Nephron (organoid): ENCODE measurements at regions not wholly inside any gene's neighbourhood (a gene's known extent, or its start where the extent isn't known, plus 50 kb on each side); places are given as distances from the start of the nearest gene placed in this dataset.

Source experiments
- H3K27ac Mint-ChIP-seq, 3 experiments: 2 replicates each; pipeline ENCODE4 v1.8.0; 2020; ENCODE audit warnings: mixed read lengths in 3 of 3, mild to moderate bottlenecking in 2 of 3, moderate library complexity in 1 of 3
- H3K27me3 Mint-ChIP-seq: 2 replicates; pipeline ENCODE4 v1.8.0; 2021; ENCODE audit warnings: low read depth, mild to moderate bottlenecking, moderate library complexity, mixed read lengths
- H3K36me3 Mint-ChIP-seq: 2 replicates; pipeline ENCODE4 v1.8.0; 2020; ENCODE audit warnings: low read depth, mixed read lengths
- H3K4me1 Mint-ChIP-seq: 2 replicates; pipeline ENCODE4 v1.8.0; 2020; ENCODE audit warnings: mixed read lengths
- H3K4me3 Mint-ChIP-seq, 3 experiments: 2 replicates each; pipeline ENCODE4 v1.8.0; 2020; ENCODE audit warnings: mild to moderate bottlenecking in 3 of 3, mixed read lengths in 3 of 3, moderate library complexity in 2 of 3
- H3K9me3 Mint-ChIP-seq: 2 replicates; pipeline ENCODE4 v1.8.0; 2020; ENCODE audit warnings: mixed read lengths
- CTCF ChIP-seq, 3 experiments: fragments of 200-600 bp; sonication (generic); IDR thresholded peaks; one replicate each; pipeline ENCODE4 v1.5.0; 2021; ENCODE audit warnings: antibody characterized with exemption in 3 of 3; ENCODE audit not compliant: unreplicated experiment in 3 of 3

- no peak overlapping the region for H3K4me3 Mint-ChIP-seq
- TF ChIP-seq CTCF (IDR thresholded peaks at IDR 0.05; ENCODE audit: unreplicated experiment in 3 of 3): no peak
- no peaks in the 10 kb centered on the region for H3K36me3 Mint-ChIP-seq
- no peaks in the 10 kb centered on the region for H3K9me3 Mint-ChIP-seq
- no peaks in the 10 kb centered on the region for H3K4me1 Mint-ChIP-seq
- H3K27me3 Mint-ChIP-seq: no peaks in the 10 kb centered on the region
- H3K27ac Mint-ChIP-seq: no peak overlapping the region
These were observed 494.2 kb downstream of the SOX5 start for GRCh38 chr12:23455283-23455682.

- H3K27me3 Mint-ChIP-seq: no peaks in the 10 kb centered on the region
- TF ChIP-seq CTCF (IDR thresholded peaks at IDR 0.05; ENCODE audit: unreplicated experiment in 3 of 3): no peak
These were observed 490.8 kb downstream of the SOX5 start for GRCh38 chr12:23458640-23459039.

GRCh38 chr12:23462546-23462945 lies 486.9 kb downstream of the SOX5 start:
- H3K27ac Mint-ChIP-seq: no peak overlapping the region
- no peak for TF ChIP-seq CTCF (IDR thresholded peaks at IDR 0.05; ENCODE audit: unreplicated experiment in 3 of 3)
- H3K4me3 Mint-ChIP-seq: no peak overlapping the region
- peaks cover 33% of the 10 kb centered on the region for H3K9me3 Mint-ChIP-seq
- peaks cover 4% of the 10 kb centered on the region for H3K36me3 Mint-ChIP-seq
- H3K4me1 Mint-ChIP-seq: no peaks in the 10 kb centered on the region
- no peaks in the 10 kb centered on the region for H3K27me3 Mint-ChIP-seq

More at GRCh38 chr12:23458640-23459039, 490.8 kb downstream of the SOX5 start:
- H3K4me1 Mint-ChIP-seq: no peaks in the 10 kb centered on the region
- no peak overlapping the region for H3K4me3 Mint-ChIP-seq
- H3K36me3 Mint-ChIP-seq: no peaks in the 10 kb centered on the region
- H3K9me3 Mint-ChIP-seq: peaks cover 5% of the 10 kb centered on the region
- no peak overlapping the region for H3K27ac Mint-ChIP-seq

GRCh38 chr12:23463172-23463571 lies 486.3 kb downstream of the SOX5 start:
- H3K27me3 Mint-ChIP-seq: no peaks in the 10 kb centered on the region

GRCh38 chr12:23464241-23464812 lies 485.1 kb downstream of the SOX5 start:
- H3K27ac Mint-ChIP-seq: no peak overlapping the region
- H3K4me1 Mint-ChIP-seq: no peaks in the 10 kb centered on the region
- TF ChIP-seq CTCF (IDR thresholded peaks at IDR 0.05; ENCODE audit: unreplicated experiment in 3 of 3): no peak
- peaks cover 4% of the 10 kb centered on the region for H3K36me3 Mint-ChIP-seq
- no peak overlapping the region for H3K4me3 Mint-ChIP-seq
- no peaks in the 10 kb centered on the region for H3K27me3 Mint-ChIP-seq
- H3K9me3 Mint-ChIP-seq: peaks cover 46% of the 10 kb centered on the region

More at GRCh38 chr12:23463172-23463571, 486.3 kb downstream of the SOX5 start:
- TF ChIP-seq CTCF (IDR thresholded peaks at IDR 0.05; ENCODE audit: unreplicated experiment in 3 of 3): no peak
- peaks cover 4% of the 10 kb centered on the region for H3K36me3 Mint-ChIP-seq
- no peaks in the 10 kb centered on the region for H3K4me1 Mint-ChIP-seq
- peaks cover 39% of the 10 kb centered on the region for H3K9me3 Mint-ChIP-seq
- no peak overlapping the region for H3K27ac Mint-ChIP-seq
- H3K4me3 Mint-ChIP-seq: no peak overlapping the region

- Mint-ChIP-seq H3K4me1 (no peaks in the 10 kb centered on the region), H3K27me3 (no peaks in the 10 kb centered on the region), H3K36me3 (no peaks in the 10 kb centered on the region), H3K4me3 (no peak overlapping the region), H3K9me3 (peaks cover 25% of the 10 kb centered on the region), H3K27ac (no peak overlapping the region)
- TF ChIP-seq CTCF (IDR thresholded peaks at IDR 0.05; ENCODE audit: unreplicated experiment in 3 of 3): no peak
These were observed 477.0 kb downstream of the SOX5 start for GRCh38 chr12:23472329-23472971.
